Endothelial cell (in vitro differentiated cells): ENCODE measurements at regions not wholly inside any gene's neighbourhood (a gene's known extent, or its start where the extent isn't known, plus 50 kb on each side); places are given as distances from the start of the nearest gene placed in this dataset.

Experiments used
- DNase-seq: peaks from one replicate; pipeline ENCODE4 v3.0.0; 2021; ENCODE audit warnings: low spot score
- H3K27ac Mint-ChIP-seq: one replicate; pipeline ENCODE4 v1.8.0; 2021; ENCODE audit warnings: mixed read lengths, inconsistent platforms; ENCODE audit not compliant: unreplicated experiment
- H3K27me3 Mint-ChIP-seq: one replicate; pipeline ENCODE4 v1.8.0; 2021; ENCODE audit warnings: mild to moderate bottlenecking, moderate library complexity, mixed read lengths, inconsistent platforms; ENCODE audit not compliant: unreplicated experiment
- H3K36me3 Mint-ChIP-seq: one replicate; pipeline ENCODE4 v1.8.0; 2021; ENCODE audit warnings: mild to moderate bottlenecking, low read depth, mixed read lengths, inconsistent platforms; ENCODE audit not compliant: unreplicated experiment
- H3K4me1 Mint-ChIP-seq: one replicate; pipeline ENCODE4 v1.8.0; 2021; ENCODE audit warnings: mild to moderate bottlenecking, mixed read lengths, inconsistent platforms; ENCODE audit not compliant: unreplicated experiment
- H3K4me3 Mint-ChIP-seq: one replicate; pipeline ENCODE4 v1.8.0; 2021; ENCODE audit warnings: mild to moderate bottlenecking, mixed read lengths, inconsistent platforms; ENCODE audit not compliant: unreplicated experiment
- H3K9me3 Mint-ChIP-seq: one replicate; pipeline ENCODE4 v1.8.0; 2021; ENCODE audit warnings: mixed read lengths, inconsistent platforms; ENCODE audit not compliant: unreplicated experiment
- CTCF ChIP-seq: fragments of 200-600 bp; sonication (generic); IDR thresholded peaks from one replicate; pipeline ENCODE4 v1.5.0; 2021; ENCODE audit warnings: antibody characterized with exemption; ENCODE audit not compliant: unreplicated experiment

DNA sequence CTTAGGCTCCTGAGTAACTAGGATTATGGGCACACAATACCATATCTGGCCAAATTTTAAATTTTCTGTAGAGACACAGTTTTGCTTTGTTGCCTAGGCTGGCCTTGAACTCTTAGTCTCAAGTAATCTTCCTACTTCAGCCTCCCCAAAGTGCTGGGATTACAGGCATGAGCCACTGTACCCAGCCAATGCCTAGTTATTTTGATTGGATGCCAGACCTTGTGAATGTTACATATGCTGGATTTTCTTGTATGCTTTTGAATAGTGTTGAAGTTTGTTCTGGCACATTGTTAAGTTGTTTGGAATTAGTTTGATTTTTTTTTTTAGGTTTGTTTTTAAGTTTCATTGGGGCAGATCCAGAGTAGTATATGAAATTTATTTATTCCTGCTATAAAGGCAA lies 110.7 kb upstream of the ANO5 start:
- Mint-ChIP-seq H3K4me3 (no peak overlapping the region), H3K4me1 (no peaks in the 10 kb centered on the region), H3K27ac (no peak overlapping the region), H3K36me3 (no peaks in the 10 kb centered on the region), H3K9me3 (no peaks in the 10 kb centered on the region), H3K27me3 (no peaks in the 10 kb centered on the region)
- no peak for DNase-seq
- TF ChIP-seq CTCF, result no peak

DNA sequence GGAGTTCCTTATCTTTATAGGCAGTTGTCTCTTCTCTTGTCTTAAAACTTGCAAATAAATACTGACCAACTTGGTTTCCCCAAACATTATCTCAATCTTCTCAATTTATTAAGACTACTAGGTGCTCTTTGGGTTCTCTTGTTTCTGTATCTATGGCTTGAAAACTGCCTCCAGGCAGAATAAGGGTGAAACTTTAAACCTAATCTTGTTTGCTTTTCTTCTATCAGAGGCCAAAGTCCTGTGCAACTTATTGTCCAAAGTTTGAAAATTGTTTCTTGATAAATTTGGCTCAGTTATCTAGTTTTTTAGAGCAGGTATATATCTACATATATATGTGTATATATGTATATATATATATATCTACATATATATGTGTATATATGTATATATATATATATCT lies 110.1 kb upstream of the ANO5 start:
- no peaks in the 10 kb centered on the region for H3K9me3 Mint-ChIP-seq
- H3K27ac Mint-ChIP-seq, result no peak overlapping the region
- no peaks in the 10 kb centered on the region for H3K36me3 Mint-ChIP-seq
- TF ChIP-seq CTCF, result no peak
- H3K4me3 Mint-ChIP-seq, result no peak overlapping the region
- no peaks in the 10 kb centered on the region for H3K4me1 Mint-ChIP-seq
- no peaks in the 10 kb centered on the region for H3K27me3 Mint-ChIP-seq
- no peak for DNase-seq

GRCh38 chr11:22084056-22084455 lies 108.8 kb upstream of the ANO5 start:
- no peaks in the 10 kb centered on the region for H3K4me1 Mint-ChIP-seq
- no peaks in the 10 kb centered on the region for H3K36me3 Mint-ChIP-seq
- H3K27me3 Mint-ChIP-seq, result no peaks in the 10 kb centered on the region
- no peaks in the 10 kb centered on the region for H3K9me3 Mint-ChIP-seq
- TF ChIP-seq CTCF, result no peak
- H3K27ac Mint-ChIP-seq, result no peak overlapping the region
- no peak for DNase-seq
- no peak overlapping the region for H3K4me3 Mint-ChIP-seq

DNA sequence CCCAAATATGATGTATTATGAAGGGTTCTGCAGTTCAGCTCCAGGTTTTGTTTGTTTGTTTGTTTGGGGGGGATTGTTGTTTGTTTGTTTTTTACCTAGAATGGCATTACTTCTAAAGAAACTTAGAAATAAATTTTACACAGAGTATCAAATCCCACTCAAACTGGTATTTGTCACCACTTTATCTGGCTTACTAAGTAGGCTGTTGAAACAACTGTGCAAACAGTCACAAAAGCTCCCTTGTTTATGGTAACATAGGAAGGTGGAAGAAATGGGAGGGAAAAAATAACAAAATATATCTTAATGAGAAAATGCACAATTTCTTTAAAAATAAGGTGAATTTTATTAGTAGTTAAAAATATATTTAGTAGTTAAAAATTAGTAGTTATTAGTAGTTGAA lies 108.3 kb upstream of the ANO5 start:
- H3K36me3 Mint-ChIP-seq, result no peaks in the 10 kb centered on the region
- H3K27ac Mint-ChIP-seq, result no peak overlapping the region

DNA sequence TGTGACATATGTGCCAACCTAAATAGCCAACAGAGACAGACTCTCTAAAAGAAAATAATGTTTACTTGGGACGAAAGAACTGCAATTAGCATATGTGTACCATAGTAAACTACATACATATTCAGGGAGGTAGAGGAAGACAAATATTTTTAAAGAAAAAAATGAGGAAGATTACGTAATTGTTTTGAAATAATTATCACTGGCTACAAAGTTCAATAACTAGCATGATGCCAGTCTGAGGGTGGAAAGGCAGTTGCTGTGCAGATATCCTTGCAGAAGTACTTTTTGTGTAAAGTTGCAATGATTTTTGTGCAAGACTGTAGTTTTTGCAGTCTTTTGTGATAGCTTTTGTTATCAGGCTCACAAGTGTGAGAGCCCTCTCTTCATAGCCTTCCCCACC lies 103.3 kb upstream of the ANO5 start:
- no peak for TF ChIP-seq CTCF
- Mint-ChIP-seq H3K27ac (no peak overlapping the region), H3K4me1 (peaks cover 3% of the 10 kb centered on the region), H3K4me3 (no peak overlapping the region), H3K27me3 (no peaks in the 10 kb centered on the region), H3K9me3 (no peaks in the 10 kb centered on the region), H3K36me3 (no peaks in the 10 kb centered on the region)
- no peak for DNase-seq

More for the DNA sequence above, 108.3 kb upstream of the ANO5 start:
- no peak overlapping the region for H3K4me3 Mint-ChIP-seq
- no peak for TF ChIP-seq CTCF
- H3K9me3 Mint-ChIP-seq, result no peaks in the 10 kb centered on the region
- H3K4me1 Mint-ChIP-seq, result no peaks in the 10 kb centered on the region
- DNase-seq, result no peak
- H3K27me3 Mint-ChIP-seq, result no peaks in the 10 kb centered on the region
